HG02840 (cell line): ENCODE measurements at regions not wholly inside any gene's neighbourhood (a gene's known extent, or its start where the extent isn't known, plus 50 kb on each side); places are given as distances from the start of the nearest gene placed in this dataset.
"Not testable (repeated sequence)": the region's sequence is repeated elsewhere in the genome, so short reads cannot be mapped to it uniquely, and the experiment has no call there.

Source experiments
- ATAC-seq: cut with Tn5 transposase; IDR thresholded peaks from one replicate; pipeline ENCODE4 v1.9.1; 2021; ENCODE audit warnings: mild to moderate bottlenecking, moderate library complexity, moderate number of reproducible peaks; ENCODE audit not compliant: unreplicated experiment, low FRiP score

DNA sequence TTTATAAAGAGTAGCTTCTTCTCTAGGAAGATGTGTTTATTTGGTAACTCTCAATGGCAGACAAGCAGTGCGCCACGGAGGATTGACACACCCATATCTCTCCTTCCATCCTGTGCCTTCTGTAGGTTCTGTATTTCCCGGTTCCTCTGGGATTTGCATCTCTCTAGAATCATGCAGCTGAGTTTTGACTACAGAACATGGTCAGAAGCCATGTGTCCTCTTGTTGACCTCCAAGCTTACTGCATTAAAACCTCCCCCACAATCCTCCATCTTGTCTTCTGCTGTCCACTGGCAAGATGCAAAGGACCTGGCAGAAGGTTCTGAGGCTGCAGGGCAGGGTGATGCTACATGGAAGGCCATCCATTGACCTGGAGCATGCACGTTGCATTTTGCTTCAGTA is 482.0 kb downstream of the DMRT2 start:
- ATAC-seq = no peak

DNA sequence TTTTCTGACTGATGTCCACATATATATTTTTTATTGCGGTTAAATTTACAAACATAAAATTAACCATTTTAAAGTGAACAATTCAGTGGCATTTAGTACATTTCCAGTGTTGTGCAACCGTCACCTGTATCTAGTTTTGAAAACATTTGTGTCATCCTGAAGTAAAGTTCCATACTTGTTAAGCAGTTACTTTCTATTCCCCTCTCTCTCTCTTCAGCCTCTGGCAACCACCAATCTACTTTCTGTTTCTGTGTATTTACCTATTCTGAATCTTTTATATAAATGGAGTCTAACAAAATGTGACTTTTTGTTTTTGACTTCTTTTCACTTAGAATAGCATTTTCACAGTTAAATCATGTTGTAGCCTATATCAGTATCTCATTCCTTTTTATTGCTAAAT is 480.1 kb upstream of the SMARCA2 start:
- ATAC-seq = no peak

DNA sequence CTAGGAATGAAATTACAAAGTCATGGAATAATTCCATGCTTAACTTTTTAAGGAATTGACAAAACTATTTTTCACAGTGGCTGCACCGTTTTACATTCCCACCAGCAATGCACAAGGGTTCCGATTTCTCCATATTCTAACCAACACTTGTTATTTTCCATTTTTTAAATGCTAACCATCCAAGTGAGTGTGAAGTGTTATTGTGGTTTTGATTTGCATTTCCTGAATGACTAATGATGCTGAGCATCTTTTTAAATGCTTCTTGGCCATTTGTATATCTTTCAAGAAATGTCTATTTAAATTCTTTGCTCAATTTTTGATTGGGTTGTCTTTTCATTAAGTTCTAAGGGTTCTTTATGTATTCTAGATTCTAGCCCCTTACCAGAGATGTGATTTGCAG is 479.5 kb upstream of the SMARCA2 start:
- ATAC-seq = no peak

DNA sequence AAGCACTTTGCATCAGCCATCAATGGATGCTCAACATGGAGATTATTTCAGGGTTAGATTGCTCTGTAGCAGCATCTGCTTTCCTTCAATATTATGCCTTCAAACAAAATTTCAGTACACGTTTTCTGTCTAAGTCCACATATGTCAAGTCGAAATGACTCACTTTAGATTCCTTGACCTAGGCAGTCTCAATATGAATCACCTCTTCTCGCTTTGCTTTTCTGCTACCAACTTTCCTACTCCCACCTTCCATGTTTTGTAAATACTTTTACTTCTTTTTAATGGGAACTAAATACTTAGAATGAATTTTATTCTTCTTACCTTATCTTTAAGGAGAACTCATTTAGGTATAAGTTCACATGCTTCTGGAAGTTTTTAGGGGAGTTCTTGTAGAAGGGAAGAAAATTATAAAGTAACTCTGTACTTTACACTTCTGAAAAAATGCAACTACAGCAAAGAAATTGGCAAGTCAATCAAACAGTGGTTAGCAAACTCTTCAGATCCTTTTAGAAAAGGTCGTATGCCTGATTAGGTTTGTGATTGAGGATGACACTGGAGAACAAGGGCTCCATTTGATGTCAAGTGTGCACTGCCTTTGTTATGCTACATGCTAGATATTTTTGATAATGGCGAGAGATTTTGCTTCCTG is 478.5 kb upstream of the SMARCA2 start:
- no peak for ATAC-seq

DNA sequence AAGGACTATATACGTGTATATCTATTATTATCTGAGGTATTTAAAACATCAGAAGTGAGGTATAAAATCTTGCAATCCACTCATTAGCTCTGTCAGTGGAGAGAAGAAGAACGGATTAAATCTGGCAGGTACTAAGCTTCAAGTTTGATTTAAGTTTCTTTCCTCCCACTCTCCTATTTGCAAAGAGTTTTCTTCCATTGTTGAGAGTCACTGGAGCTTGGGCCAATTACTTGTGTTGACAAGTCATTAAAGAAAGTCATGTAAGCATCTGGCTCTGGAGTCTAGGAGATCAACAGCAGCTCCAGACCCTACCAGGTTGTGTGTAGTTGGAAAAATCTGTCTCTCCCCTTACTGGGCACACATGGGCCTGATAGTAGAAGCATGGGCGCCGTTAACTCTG is 476.8 kb upstream of the SMARCA2 start:
- no peak for ATAC-seq

DNA sequence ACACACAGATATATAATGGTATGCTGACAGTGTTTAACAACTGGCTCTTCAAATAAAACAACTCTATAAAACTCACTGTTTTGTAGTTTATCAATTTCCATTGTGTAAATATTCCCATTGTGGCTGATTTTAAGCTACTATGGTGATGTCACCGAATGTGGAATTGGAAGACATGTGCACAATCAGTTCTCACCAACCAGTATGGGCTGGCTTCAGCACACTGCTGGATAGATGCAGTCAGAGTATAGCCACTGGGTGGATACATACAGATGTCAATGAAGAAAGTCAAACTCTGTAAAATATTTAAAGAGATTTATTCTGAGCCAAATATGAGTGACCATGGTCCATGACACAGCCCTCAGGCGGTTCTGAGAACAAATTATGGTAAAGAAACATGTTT is 475.9 kb upstream of the SMARCA2 start:
- ATAC-seq = no peak

DNA sequence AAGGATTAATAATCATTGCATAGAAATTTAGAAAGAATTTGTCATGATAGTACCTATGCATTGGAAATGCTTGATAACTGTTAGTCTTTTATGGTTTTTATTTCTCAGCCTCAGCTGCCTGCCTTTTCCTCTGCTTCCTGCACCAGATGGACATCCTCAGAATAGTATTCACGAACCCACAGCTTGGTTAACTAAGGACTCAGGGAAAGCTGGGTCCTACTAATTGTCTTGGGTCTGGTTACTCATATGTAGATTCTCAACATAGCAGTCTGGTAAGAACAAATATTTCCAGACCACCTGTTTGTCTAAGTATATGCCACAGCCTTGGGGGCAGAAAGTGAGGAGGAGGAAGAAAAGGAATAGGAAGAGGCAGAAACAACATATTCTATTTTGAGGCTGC is 464.5 kb upstream of the SMARCA2 start:
- ATAC-seq = no peak

DNA sequence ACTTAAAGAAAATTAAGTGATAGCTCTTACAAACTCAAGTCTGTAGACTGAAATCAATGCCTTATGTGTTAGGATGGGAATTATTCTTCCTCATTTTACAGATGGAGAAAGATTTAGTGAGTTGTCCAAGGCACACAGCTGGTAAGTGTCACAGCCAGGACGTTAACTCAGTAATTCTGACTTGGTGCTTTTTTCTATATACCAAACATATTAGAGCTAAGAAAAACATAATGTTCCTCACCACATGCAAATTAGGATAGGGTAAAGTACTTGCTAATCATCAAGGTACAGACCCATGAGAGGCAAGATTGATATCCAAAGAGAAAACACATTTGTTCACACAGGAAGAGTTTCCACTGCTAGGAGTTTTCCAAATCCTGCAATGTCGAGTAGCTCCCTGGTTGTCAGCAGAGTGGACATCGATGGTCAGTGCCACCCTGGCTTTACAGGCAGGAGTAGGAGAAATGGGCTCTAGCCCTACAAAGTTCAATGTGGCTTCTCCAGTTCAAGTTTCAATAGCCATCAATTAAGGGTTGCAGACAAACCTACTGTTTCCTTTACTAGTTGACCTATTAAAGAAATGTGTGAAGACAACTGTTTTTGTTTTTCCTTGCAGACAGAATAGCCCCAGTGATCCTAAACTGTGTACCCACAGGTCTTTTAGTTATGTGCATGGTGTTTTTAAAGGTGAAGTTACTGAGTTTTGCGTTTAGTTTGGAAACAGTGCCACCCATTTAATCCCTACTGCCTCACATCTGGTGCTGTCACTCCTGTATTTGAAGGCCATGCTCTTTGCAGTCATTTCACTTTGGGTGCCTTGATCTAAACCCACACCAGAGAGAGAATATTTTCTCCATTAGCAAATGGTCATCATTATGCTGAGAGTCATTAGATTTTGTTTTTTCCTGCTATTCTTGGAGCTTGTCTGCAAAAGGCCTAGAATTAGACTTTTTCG is 460.8 kb upstream of the SMARCA2 start:
- no peak for ATAC-seq

DNA sequence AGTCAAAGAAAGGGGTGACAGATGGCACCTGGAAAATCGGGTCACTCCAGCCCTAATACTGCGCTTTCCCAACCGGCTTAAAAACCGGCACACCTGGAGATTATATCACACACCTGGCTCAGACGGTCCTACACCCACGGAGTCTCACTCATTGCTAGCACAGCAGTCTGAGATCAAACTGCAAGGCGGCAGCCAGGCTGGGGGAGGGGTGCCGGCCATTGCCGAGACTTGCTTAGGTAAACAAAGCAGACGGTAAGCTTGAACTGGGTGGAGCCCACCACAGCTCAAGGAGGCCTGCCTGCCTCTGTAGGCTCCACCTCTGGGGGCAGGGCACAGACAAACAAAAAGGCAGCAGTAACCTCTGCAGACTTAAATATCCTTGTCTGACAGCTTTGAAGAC is 456.5 kb upstream of the SMARCA2 start:
- ATAC-seq = not testable (repeated sequence)

DNA sequence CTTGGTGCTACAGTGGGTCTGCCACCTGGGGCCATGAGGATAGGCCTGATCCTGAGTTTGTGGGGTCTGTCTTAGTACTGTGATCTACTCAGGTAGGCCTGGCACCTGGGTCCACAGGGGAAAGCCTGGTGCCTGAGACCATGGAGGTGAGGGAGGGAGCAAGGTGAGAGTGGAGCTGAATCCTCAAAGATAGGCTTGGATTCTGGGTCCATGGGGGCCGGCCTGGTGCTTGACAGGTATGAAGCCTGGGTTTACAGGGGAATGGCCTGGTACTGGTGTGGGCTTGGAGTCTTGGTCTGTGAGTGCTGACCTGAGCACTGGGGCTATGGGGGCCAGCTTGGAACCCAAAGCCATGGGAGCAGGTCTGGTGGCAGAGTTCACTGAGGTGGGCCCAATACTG is 439.2 kb upstream of the SMARCA2 start:
- no peak for ATAC-seq

DNA sequence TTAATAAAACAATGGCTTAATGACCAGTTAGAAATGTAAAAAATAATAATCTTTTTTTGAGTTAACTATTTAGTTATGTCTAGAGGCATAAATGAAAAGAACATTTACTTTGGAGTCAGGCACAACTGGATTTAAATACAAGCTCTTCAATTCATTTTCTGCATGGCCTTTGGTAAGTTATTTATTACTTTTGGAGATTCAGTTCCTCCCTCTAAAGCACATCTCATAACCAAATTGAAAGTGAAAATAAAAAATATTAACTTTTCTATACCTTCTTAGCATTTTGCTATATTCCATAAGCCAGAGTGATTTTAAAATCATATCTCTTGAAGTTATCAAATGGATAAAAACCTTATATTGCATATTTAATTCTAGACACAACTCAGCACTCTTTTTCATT is 434.9 kb upstream of the SMARCA2 start:
- ATAC-seq = peak; percentile 94

DNA sequence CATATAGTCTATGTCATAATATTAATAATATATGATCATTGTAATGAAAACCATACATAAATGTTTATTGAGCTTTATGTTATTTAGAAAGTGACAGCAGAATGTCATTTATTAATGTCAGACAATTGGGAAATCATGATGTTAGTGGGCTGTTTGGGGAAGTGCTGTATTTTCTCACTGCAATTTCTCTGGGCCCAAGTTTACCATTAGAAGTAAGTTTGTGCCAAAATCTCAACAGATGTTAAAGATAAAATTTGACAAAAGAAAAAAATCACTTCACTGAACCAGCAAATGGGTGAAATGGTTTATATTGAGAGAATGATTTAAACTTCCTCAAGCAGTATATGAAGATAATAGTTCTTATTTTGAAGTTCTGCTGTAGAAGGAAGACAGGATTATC is 433.2 kb upstream of the SMARCA2 start:
- no peak for ATAC-seq

DNA sequence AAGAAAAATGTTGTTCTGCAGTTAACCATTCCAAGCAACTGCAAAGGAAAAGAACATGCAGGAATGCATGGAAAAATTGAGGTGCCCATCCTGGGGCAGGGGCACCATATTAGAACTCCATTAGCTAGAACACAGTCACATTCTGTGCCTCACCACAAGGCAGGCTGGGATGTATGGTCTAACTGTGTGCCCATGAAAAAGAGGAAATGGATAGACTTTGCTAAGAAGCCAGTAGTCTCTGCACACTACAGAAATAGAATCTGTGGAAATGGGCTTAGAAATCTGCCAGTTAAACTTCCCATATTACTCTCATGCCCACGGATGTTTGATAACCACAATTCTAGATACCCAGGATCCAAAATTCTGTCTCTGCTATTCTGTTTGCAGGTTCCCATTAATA is 423.8 kb upstream of the SMARCA2 start:
- no peak for ATAC-seq

DNA sequence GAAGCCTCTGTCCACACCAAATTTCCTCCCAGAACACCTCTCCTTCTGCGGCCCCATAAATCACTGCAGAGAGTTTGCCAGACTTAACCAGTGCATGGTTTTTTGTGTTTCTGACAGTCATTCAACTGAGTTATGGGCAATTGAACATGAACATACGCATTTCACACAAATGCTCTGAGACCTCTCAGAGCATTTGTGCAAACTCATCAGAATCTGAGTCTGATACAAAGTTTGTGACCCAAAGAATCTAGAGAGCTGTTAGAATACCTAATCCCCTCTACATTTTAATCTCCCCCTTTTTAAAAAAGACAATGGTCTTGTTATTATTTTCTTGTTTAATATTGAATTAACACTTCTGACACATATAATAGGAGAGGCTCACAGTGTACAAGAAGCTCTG is 416.9 kb upstream of the SMARCA2 start:
- no peak for ATAC-seq

DNA sequence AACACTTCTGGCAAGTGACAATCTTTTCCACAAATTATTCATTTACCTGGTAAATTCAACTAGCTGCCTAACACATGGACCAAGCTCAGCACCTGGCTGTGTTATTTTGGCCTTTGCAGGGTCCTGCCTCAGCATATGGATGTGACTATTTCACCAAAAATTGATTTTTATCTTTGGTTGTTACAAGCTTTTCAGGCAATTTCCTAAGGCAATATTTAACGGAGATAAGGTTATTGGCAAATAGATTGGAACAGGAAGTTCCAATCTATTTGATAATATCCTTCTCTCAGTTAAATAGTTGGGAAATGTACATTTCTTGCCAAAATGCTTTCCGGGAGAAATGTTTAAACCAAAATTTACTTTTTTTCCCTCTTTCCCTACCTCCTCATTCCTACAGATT is 415.2 kb upstream of the SMARCA2 start:
- no peak for ATAC-seq

DNA sequence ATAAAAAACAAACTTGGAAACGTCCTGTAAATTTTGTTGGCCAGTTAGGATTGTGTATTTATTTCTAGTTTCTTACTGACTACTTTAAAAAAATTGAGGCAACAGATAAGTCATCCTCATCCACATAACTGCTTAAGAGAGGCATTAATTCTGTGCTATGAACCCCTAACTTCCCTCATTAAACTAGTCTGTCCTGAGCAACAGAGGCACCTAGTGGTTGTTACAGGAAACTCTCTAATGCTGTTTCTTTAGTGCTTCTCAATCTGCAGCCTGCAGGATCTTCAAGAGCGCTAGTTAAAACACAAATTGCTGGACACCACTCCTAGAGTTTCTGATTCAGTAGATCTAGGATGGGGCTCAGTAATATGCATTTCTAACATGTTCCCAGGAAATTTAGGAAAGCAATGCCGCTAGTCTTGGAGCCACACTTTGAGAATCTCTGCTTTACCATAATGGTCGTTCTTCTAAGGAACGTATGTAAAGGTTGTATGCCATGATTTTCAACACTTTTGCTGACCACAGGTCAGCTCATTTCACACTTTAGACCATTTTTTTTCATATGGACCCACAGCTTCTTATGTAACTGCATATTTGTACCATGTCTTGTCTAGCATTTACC is 410.1 kb upstream of the SMARCA2 start:
- peak; percentile 56 for ATAC-seq

DNA sequence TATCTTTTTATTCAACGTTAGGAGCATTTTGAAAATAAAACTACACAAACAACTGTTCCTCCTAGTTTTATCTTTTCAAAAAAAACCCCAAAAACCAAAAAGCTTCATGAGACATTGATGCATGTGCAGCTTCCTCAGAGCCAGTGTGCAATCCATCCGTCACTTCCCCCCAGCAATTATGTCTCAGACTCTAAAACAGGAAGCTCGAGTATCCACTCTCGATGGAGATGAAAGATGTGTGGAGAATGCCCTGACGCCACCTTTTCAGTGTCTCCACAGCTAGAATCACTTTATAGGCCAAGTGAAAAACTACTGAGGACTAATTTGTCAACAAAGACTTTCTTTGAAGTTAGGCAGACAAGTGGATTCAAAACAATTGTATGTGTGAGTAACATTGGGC is 408.9 kb upstream of the SMARCA2 start:
- ATAC-seq = no peak

DNA sequence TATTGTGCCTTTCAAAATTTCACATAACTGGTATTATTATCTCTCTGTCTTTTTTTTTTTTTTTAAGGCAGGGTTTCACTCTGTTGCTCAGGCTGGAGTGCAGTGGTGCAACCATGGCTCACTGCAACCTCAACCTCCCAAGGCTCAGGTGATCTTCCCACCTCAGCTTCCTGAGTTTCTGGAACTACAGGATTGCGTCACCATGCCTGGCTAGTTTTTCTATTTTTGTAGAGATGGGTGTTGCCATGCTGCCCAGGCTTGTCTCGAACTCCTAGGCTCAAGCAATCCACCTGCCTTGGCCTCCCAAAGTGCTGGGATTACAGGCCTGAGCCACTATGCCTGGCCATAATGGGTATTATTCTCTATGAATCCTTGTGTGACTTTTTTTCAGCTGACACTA is 402.3 kb upstream of the SMARCA2 start:
- ATAC-seq = no peak

DNA sequence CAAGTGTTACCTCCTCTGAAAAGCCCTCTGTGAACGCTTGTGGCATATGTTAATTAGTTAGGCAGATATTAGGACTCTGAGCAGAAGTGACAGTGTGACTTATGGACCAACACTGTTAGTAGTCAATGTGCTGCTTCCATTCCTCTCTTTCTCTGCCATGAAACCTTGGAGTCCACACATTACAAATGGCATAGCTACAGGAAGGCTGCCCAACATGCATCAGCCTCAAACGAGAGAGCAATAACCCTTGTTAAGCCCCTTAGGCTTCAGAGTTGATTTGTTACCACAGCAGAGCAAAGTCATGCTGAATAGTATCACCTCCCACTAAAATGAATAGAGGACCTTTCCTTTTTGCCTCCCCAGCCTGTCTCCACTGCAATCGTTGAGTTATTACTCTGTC is 397.7 kb upstream of the SMARCA2 start:
- no peak for ATAC-seq

DNA sequence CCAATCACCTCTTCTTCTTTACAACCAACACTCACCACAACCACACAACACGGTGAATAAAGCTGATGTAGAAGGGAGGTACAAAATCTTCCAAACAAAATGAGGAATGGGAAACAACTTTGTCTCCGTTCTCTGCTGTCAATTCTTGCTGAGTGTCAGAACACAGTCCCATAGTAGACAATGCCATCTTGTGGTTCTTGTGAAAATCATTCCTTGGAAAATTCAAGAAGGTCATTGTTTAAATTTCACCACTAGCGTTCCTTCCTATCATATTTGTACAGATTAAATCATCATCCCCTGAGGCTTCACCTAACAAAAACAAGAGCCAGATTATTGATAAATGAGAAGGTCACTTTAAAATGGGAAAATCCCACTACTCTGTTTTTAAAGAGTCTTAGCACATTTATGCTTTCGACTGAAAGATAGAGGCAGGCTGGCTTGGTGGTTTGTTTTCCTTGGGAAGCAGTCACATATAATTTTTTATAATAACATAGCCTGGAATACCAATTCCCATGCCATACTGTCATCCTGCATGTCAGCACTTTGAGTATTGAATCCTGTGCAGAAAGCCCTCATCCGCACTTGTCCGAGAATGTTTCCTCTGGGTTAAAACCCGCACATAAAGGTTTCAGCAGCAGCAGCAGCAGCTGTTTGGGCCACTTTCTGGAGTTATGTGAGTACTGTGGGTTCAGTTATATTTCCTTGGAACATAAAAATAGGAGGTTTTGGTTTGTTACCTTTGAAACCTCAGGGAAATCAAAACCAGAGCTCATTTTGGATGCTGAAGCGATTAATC is 395.0 kb upstream of the SMARCA2 start:
- ATAC-seq = no peak

DNA sequence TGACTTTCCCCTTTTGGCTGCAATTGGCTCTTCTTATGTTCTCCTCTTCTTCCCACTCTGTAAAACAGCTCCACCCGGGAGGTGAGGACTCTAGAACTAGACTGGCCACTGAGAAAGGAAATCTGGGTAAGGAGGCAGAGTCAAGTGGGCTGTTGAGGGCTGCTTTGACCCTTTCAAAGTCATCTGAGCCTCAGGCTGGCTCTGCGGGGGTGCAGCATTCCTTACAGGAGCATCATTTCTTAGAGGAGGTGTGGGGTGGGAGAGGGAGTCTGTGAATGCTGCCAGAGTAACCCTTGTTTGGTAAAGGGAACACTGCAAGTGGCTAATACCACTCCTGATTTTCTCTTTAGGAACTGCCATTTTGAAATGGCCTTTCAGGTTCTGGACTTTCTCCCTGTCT is 377.7 kb upstream of the SMARCA2 start:
- ATAC-seq = no peak
